Coronary artery (tissue), 2 donors: ENCODE measurements at regions not wholly inside any gene's neighbourhood (a gene's known extent, or its start where the extent isn't known, plus 50 kb on each side); places are given as distances from the start of the nearest gene placed in this dataset.
"Not testable (repeated sequence)": the region's sequence is repeated elsewhere in the genome, so short reads cannot be mapped to it uniquely, and the experiment has no call there.

Source experiments
- DNase-seq: peaks from one replicate; pipeline ENCODE4 v3.0.0-alpha.2; 2017; ENCODE audit warnings: low spot score
- H3K27ac ChIP-seq, 2 donors: fragments of 200-600 bp; sonication (generic); one replicate each; pipeline ENCODE4 v1.5.1; 2016 to 2019
- H3K4me3 ChIP-seq: fragments of 200-600 bp; sonication (generic); 2 replicates; pipeline ENCODE4 v1.5.1; 2016; ENCODE audit warnings: mild to moderate bottlenecking, moderate library complexity
- CTCF ChIP-seq: fragments of 200-600 bp; sonication (generic); IDR thresholded peaks from one replicate; pipeline ENCODE4 v1.5.1; 2019; ENCODE audit warnings: antibody characterized with exemption

- DNase-seq: no peak
- H3K27ac ChIP-seq: no peak overlapping the region
- H3K4me3 ChIP-seq: no peak overlapping the region
- no peak for TF ChIP-seq CTCF
Measured at GRCh38 chr16:27618606-27619327, 68.8 kb downstream of the KATNIP start.

- no peak overlapping the region for H3K4me3 ChIP-seq
- no peak for TF ChIP-seq CTCF
- H3K27ac ChIP-seq: no peak overlapping the region
- no peak for DNase-seq
Measured at GRCh38 chr16:27620541-27620940, 70.6 kb downstream of the KATNIP start.

GRCh38 chr16:27624154-27625049, 74.5 kb downstream of the KATNIP start:
- no peak for TF ChIP-seq CTCF
- no peak for DNase-seq
- H3K4me3 ChIP-seq: no peak overlapping the region
- peak overlapping the region in 1 of 2 donors; percentile 13 for H3K27ac ChIP-seq

GRCh38 chr16:27625050-27625697, 75.2 kb downstream of the KATNIP start:
- peak overlapping the region in 1 of 2 donors; percentile 13 for H3K27ac ChIP-seq
- TF ChIP-seq CTCF: no peak
- no peak overlapping the region for H3K4me3 ChIP-seq
- no peak for DNase-seq

GRCh38 chr16:27627136-27627535, 77.2 kb downstream of the KATNIP start:
- no peak for DNase-seq
- Histone ChIP-seq H3K27ac (no peak overlapping the region), H3K4me3 (no peak overlapping the region)
- TF ChIP-seq CTCF: no peak

- TF ChIP-seq CTCF: no peak
Measured at GRCh38 chr16:27628241-27628942, 78.4 kb downstream of the KATNIP start.

GRCh38 chr16:27628943-27629462, 79.1 kb downstream of the KATNIP start:
- not testable (repeated sequence) for H3K4me3 ChIP-seq, H3K27ac ChIP-seq, DNase-seq

More at GRCh38 chr16:27628241-27628942, 78.4 kb downstream of the KATNIP start:
- no peak for DNase-seq
- H3K4me3 ChIP-seq: no peak overlapping the region
- H3K27ac ChIP-seq: no peak overlapping the region
